ENCODE measurements at regions not wholly inside any gene's neighbourhood (a gene's known extent, or its start where the extent isn't known, plus 50 kb on each side); places are given as distances from the start of the nearest gene placed in this dataset.

DNA sequence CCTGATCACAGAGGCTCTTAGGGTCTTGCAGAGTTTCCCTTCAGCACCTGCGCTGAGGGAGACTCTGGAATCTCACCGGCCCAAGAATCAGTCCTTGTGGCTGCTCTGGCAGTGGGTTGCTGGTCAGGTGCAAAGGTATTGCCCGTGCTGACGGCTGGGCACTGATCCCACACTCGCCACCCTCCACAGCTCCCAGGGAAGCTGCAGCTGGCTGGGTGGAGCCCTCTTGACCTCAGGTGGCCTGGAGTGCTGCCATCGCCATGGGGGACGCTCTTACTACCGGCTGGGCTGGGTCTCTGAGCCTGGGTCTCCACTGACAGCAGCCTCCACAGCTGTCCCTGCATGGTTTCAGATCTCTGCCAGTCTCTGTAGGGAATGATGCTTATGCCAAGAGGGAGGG, 52.6 kb upstream of the EPHB3 start:
- Histone ChIP-seq H3K9me3 (ENCODE audit: control insufficient read depth in 1 of 2, low read length in 2 of 2) (no peaks in the 10 kb centered on the region), H3K36me3 (ENCODE audit: insufficient read depth, low read length) (no peaks in the 10 kb centered on the region), H3K27me3 (ENCODE audit: insufficient read depth, low read length) (peaks cover 9% of the 10 kb centered on the region), H3K27ac (ENCODE audit: low read depth, low read length) (no peak overlapping the region), H3K4me3 (ENCODE audit: low read length in 2 of 2) (no peak overlapping the region), H3K4me1 (ENCODE audit: insufficient read depth, low read length) (peaks cover 7% of the 10 kb centered on the region)
- intact Hi-C loops (cut with micrococcal nuclease) = no loop called here
- H3K4me3 Mint-ChIP-seq = no peak overlapping the region
- H3K27me3 Mint-ChIP-seq = peaks cover 34 to 46% of the 10 kb centered on the region in 2 donors
- H3K4me1 Mint-ChIP-seq = peaks cover 2 to 12% (median 5%) of the 10 kb centered on the region in 4 donors
- no peaks in the 10 kb centered on the region for H3K36me3 Mint-ChIP-seq
- no peak for DNase-seq
- ChIA-PET POLR2A (ENCODE audit: partially characterized antibody) (no interaction called here), CTCF (ENCODE audit: partially characterized antibody) (interaction anchor here (1.4 to 2.1 kb wide), 2 partner anchors 30 to 155 kb away, joined by 3 to 6 read pairs; no protein-coding TSS in a partner anchor)
- no peak overlapping the region for H3K27ac Mint-ChIP-seq
- peaks cover 0 to 2% (median 0%) of the 10 kb centered on the region in 8 donors for H3K9me3 Mint-ChIP-seq

DNA sequence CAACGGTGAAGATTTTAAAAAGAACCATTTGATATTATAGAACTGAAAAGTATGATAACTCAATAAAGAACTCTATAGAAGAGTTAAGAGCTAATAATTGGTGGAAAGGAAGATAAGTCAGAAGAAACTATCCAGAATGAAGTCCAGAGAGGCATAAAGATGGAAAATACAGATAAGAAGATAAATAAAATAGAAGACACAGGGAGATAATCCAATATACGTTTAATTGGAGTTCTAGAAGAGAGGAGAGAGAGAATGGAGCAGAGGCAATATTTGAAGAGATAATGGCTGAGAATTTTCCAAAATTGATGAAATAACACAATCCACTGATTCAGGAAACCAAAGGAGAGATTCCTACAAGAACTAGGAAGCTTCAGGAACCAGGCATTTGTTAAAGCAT, 49.8 kb upstream of the EPHB3 start:
- H3K4me1 ChIP-seq (ENCODE audit: insufficient read depth, low read length) = peaks cover 11% of the 10 kb centered on the region
- no peaks in the 10 kb centered on the region for H3K36me3 Mint-ChIP-seq
- ChIA-PET CTCF (ENCODE audit: partially characterized antibody) (interaction anchor here (0.9 to 6.6 kb wide), 10 partner anchors 10 to 615 kb away, joined by 3 to 93 read pairs (median 12); partner anchors contain the start of genes CLCN2 and POLR2H), POLR2A (ENCODE audit: partially characterized antibody) (no interaction called here)
- intact Hi-C loops (cut with micrococcal nuclease) = loop anchor here (2.0 to 10.0 kb wide), 2 partner anchors 141 to 617 kb away; no protein-coding TSS in a partner anchor
- H3K27me3 ChIP-seq (ENCODE audit: insufficient read depth, low read length) = peaks cover 17% of the 10 kb centered on the region
- H3K4me3 ChIP-seq (ENCODE audit: low read length in 2 of 2) = no peak overlapping the region
- no peaks in the 10 kb centered on the region for H3K36me3 ChIP-seq (ENCODE audit: insufficient read depth, low read length)
- H3K4me1 Mint-ChIP-seq = peaks cover 4 to 16% (median 8%) of the 10 kb centered on the region in 4 donors
- H3K27ac ChIP-seq (ENCODE audit: low read depth, low read length) = no peak overlapping the region
- H3K27ac Mint-ChIP-seq = no peak overlapping the region
- H3K27me3 Mint-ChIP-seq = peaks cover 36 to 48% of the 10 kb centered on the region in 2 donors
- no peaks in the 10 kb centered on the region for H3K9me3 ChIP-seq (ENCODE audit: control insufficient read depth in 1 of 2, low read length in 2 of 2)
- no peak for DNase-seq
- no peak overlapping the region for H3K4me3 Mint-ChIP-seq
- H3K9me3 Mint-ChIP-seq = peaks cover 0 to 4% (median 0%) of the 10 kb centered on the region in 8 donors
